K562 (cell line): ENCODE measurements at regions not wholly inside any gene's neighbourhood (a gene's known extent, or its start where the extent isn't known, plus 50 kb on each side); places are given as distances from the start of the nearest gene placed in this dataset.

Source experiments
- ATAC-seq: fragments of 200-7000 bp; cut with Tn5 transposase; 3 replicates; pipeline ENCODE4 v1.9.1; 2020; ENCODE audit warnings: moderate library complexity
- BruUV-seq: library from RNA; stranded (reverse); fragments of 400-500 nt; replicated peaks from 2 replicates; lab custom pipeline; 2021; lab: Mats Ljungman, UMichigan
- CTCF ChIA-PET: fragments of 300-600 bp; formaldehyde crosslinking; extraction: SDS; loops from one replicate; lab custom pipeline; 2021; ENCODE audit warnings: low intra/inter-chr PET ratio; lab: Yijun Ruan, JAX
- POLR2A ChIA-PET: fragments of 300-600, 350-650 bp; sonication (Branson Sonifier 250); formaldehyde crosslinking; extraction: SDS; loops from one replicate; lab custom pipeline; 2021; ENCODE audit warnings: antibody characterized with exemption, inconsistent platforms; lab: Yijun Ruan, JAX
- DNase-seq, 4 experiments: peaks; one replicate each; pipeline versions ENCODE4 v3.0.0 to v3.0.0-alpha.2; 2011 to 2018; ENCODE audit warnings: low spot score in 3 of 4, mixed read lengths in 3 of 4; ENCODE audit errors: extremely low read depth in 1 of 4
- FAIRE-seq: peaks from 2 replicates; lab custom pipeline; 2011; peaks lifted over from hg19 to GRCh38; lab: Jason Lieb, UNC
- H2AFZ ChIP-seq: 2 replicates; pipeline ENCODE4 v1.6.0; 2011; ENCODE audit warnings: low read depth, low read length, control low read depth, inconsistent platforms
- H3K27ac ChIP-seq: fragments of 200-600 bp; 3 replicates; pipeline ENCODE4 v1.8.0; 2011; ENCODE audit warnings: low read depth, mild to moderate bottlenecking, control low read depth, inconsistent platforms, low read length, moderate library complexity, mixed read lengths; ENCODE audit errors: extremely low read depth
- H3K27me3 ChIP-seq, 2 experiments: fragments of 300-600 bp in 1 of 2; 2 replicates in 1 of 2; 3 replicates in 1 of 2; pipeline versions ENCODE4 v1.6.0 to v1.8.0; 2011; ENCODE audit warnings: inconsistent platforms in 2 of 2, low read length in 2 of 2, mild to moderate bottlenecking in 1 of 2, mixed read lengths in 1 of 2, moderate library complexity in 1 of 2; ENCODE audit not compliant: control insufficient read depth in 2 of 2, insufficient read depth in 2 of 2
- H3K36me3 ChIP-seq: fragments of 300-600 bp; 3 replicates; pipeline ENCODE4 v1.8.0; 2011; ENCODE audit warnings: mild to moderate bottlenecking, low read length, inconsistent platforms; ENCODE audit not compliant: control insufficient read depth, insufficient read depth
- H3K4me1 ChIP-seq, 2 experiments: fragments of 200-600 bp in 1 of 2; replicated peaks in 1 of 2; 2 replicates in 1 of 2; 3 replicates in 1 of 2; pipeline versions ENCODE4 v1.5.1 to v1.8.0; 2011; ENCODE audit warnings: inconsistent platforms in 2 of 2, low read length in 2 of 2, mild to moderate bottlenecking in 1 of 2, mixed read lengths in 1 of 2, moderate library complexity in 1 of 2; ENCODE audit not compliant: control insufficient read depth in 2 of 2, insufficient read depth in 2 of 2
- H3K4me2 ChIP-seq: 2 replicates; pipeline ENCODE4 v1.6.1; 2011; ENCODE audit warnings: low read length, control low read depth, inconsistent platforms, mixed read lengths; ENCODE audit not compliant: insufficient read depth
- H3K4me3 ChIP-seq: fragments of 200-600 bp; sonication (generic), shearing (Covaris generic); 2 replicates; pipeline ENCODE4 v1.5.1; 2016; ENCODE audit warnings: control low read depth, inconsistent platforms
- H3K79me2 ChIP-seq: fragments of 200-600 bp; 3 replicates; pipeline ENCODE4 v1.8.0; 2011; ENCODE audit warnings: low read length, inconsistent platforms; ENCODE audit not compliant: control insufficient read depth, insufficient read depth
- H3K9ac ChIP-seq, 2 experiments: 2 replicates each; pipeline versions ENCODE4 v1.6.0 to v1.6.1; 2011; ENCODE audit warnings: low read depth in 2 of 2, low read length in 2 of 2, control low read depth in 1 of 2, inconsistent platforms in 1 of 2, mild to moderate bottlenecking in 1 of 2, mixed read lengths in 1 of 2; ENCODE audit not compliant: insufficient read depth in 1 of 2
- H3K9me1 ChIP-seq: one replicate; pipeline ENCODE4 v1.6.0; 2011; ENCODE audit warnings: inconsistent platforms, mild to moderate bottlenecking, low read length, moderate library complexity; ENCODE audit not compliant: control insufficient read depth, insufficient read depth
- H3K9me3 ChIP-seq: replicated peaks from 2 replicates; pipeline ENCODE4 v1.5.1; 2011; ENCODE audit warnings: low read depth, low read length, inconsistent platforms; ENCODE audit not compliant: control insufficient read depth, insufficient read depth
- H4K20me1 ChIP-seq: replicated peaks from 2 replicates; pipeline ENCODE4 v1.6.1; 2011; ENCODE audit warnings: low read length, inconsistent platforms, mixed read lengths; ENCODE audit not compliant: control insufficient read depth, insufficient read depth
- CCAR2 ChIP-seq: fragments of 200-400 bp; formaldehyde crosslinking; IDR thresholded peaks from 2 replicates; pipeline ENCODE4 v1.6.1; 2017; ENCODE audit warnings: mild to moderate bottlenecking, low read depth, low read length
- CHCHD3 ChIP-seq: fragments of 250-450 bp; sonication (Bioruptor Pico); IDR thresholded peaks from 2 replicates; pipeline ENCODE4 v2.1.2; 2022; ENCODE audit warnings: mild to moderate bottlenecking
- FOXA1 ChIP-seq: fragments of 450-650 bp; IDR thresholded peaks from 2 replicates; pipeline ENCODE4 v1.6.1; 2016; ENCODE audit warnings: mild to moderate bottlenecking, borderline replicate concordance
- GABPB2 ChIP-seq: fragments of 250-450 bp; sonication (Bioruptor Pico); conservative IDR thresholded peaks from 2 replicates; pipeline ENCODE4 v1.5.1; 2021; ENCODE audit warnings: mild to moderate bottlenecking
- GTF2B ChIP-seq: IDR thresholded peaks from 2 replicates; pipeline ENCODE4 v1.6.1; 2011; ENCODE audit not compliant: insufficient read length; ENCODE audit errors: extremely low read depth
- HES1 ChIP-seq: fragments of 450-650 bp; IDR thresholded peaks from 2 replicates; pipeline ENCODE4 v1.6.1; 2016; ENCODE audit warnings: low read depth, mild to moderate bottlenecking, moderate library complexity
- HNRNPLL ChIP-seq: fragments of 200-400 bp; formaldehyde crosslinking; IDR thresholded peaks from 2 replicates; pipeline ENCODE4 v1.6.1; 2017; ENCODE audit warnings: low read length, low read depth, mild to moderate bottlenecking; ENCODE audit not compliant: poor library complexity, severe bottlenecking
- KAT8 ChIP-seq: fragments of 450-650 bp; IDR thresholded peaks from 2 replicates; pipeline ENCODE4 v1.6.1; 2016; ENCODE audit warnings: low read depth, mild to moderate bottlenecking
- MBD1 ChIP-seq: fragments of 250-450 bp; sonication (Bioruptor Pico); IDR thresholded peaks from 2 replicates; pipeline ENCODE4 v1.8.0; 2022; ENCODE audit warnings: inconsistent platforms
- NCOA4 ChIP-seq: fragments of 450-650 bp; IDR thresholded peaks from 2 replicates; pipeline ENCODE4 v1.6.1; 2018; ENCODE audit warnings: mild to moderate bottlenecking; ENCODE audit not compliant: partially characterized antibody
- NONO ChIP-seq, 2 experiments: fragments of 200-400 bp in 1 of 2; fragments of 450-650 bp in 1 of 2; formaldehyde crosslinking in 1 of 2; IDR thresholded peaks; 2 replicates each; pipeline ENCODE4 v1.6.1; 2017; ENCODE audit warnings: low read depth in 2 of 2, mild to moderate bottlenecking in 2 of 2, moderate library complexity in 2 of 2, low read length in 1 of 2
- TCF7L2 ChIP-seq: fragments of 150-350 bp; IDR thresholded peaks from 2 replicates; pipeline ENCODE4 v1.6.1; 2016; ENCODE audit warnings: low read depth, mild to moderate bottlenecking, low read length, moderate library complexity
- YY1 ChIP-seq, 3 experiments: IDR thresholded peaks; 2 replicates each; pipeline ENCODE4 v1.6.1; 2011; ENCODE audit warnings: low read length in 2 of 3, mild to moderate bottlenecking in 2 of 3, moderate library complexity in 2 of 3, borderline replicate concordance in 1 of 3, control low read depth in 1 of 3, low read depth in 1 of 3; ENCODE audit not compliant: insufficient read depth in 3 of 3, insufficient replicate concordance in 2 of 3, control insufficient read depth in 1 of 3, insufficient read length in 1 of 3; ENCODE audit errors: extremely low read depth in 1 of 3
- ZBTB34 ChIP-seq: fragments of 250-450 bp; sonication (Bioruptor Pico); IDR thresholded peaks from 2 replicates; pipeline ENCODE4 v1.8.0; 2021; ENCODE audit warnings: mild to moderate bottlenecking, moderate library complexity
- ZFP36 ChIP-seq: fragments of 150-350 bp; IDR thresholded peaks from 2 replicates; pipeline ENCODE4 v1.6.1; 2018; ENCODE audit warnings: low read length, low read depth; ENCODE audit not compliant: partially characterized antibody
- ZNF655 ChIP-seq: fragments of 250-450 bp; sonication (Bioruptor Pico); IDR thresholded peaks from 2 replicates; pipeline ENCODE4 v1.5.0; 2021
- ZNF77 ChIP-seq: fragments of 250-450 bp; sonication (Bioruptor Pico); IDR thresholded peaks from 2 replicates; pipeline ENCODE4 v1.5.0; 2020
- ZNF79 ChIP-seq: fragments of 250-450 bp; sonication (Bioruptor Pico); IDR thresholded peaks from 2 replicates; pipeline ENCODE4 v1.4.0; 2020; ENCODE audit warnings: low read depth, mild to moderate bottlenecking, moderate library complexity
- in situ Hi-C: fragments of 300-500 bp; cut with MboI; formaldehyde crosslinking; loops from 4 replicates; pipeline ENCODE4 v1.15.0; 2018; ENCODE audit warnings: inconsistent platforms, mixed read lengths
- intact Hi-C: fragments of 100-400 bp; cut with micrococcal nuclease; formaldehyde crosslinking; loops from 2 replicates; pipeline ENCODE4 v1.14.2; 2022

- intact Hi-C loops, result no loop called here
- POLR2A ChIA-PET, result no interaction called here
- no peaks in the 10 kb centered on the region for H3K27me3 ChIP-seq
- no peak for TF ChIP-seq NCOA4
- no peak for TF ChIP-seq ZNF77 (CRISPR knock-in tag)
- TF ChIP-seq NONO (IDR thresholded peaks at IDR 0.05; ENCODE audit: low read depth in 2 of 2, low read length in 1 of 2), result no peak
- no peak for TF ChIP-seq CHCHD3 (CRISPR knock-in tag)
- no peak for TF ChIP-seq FOXA1
- TF ChIP-seq ZNF655, result no peak
- TF ChIP-seq MBD1 (CRISPR knock-in tag), result no peak
- no peak for TF ChIP-seq GABPB2 (CRISPR knock-in tag)
- no peak for TF ChIP-seq HES1
- no peak for TF ChIP-seq HNRNPLL
- TF ChIP-seq ZBTB34 (CRISPR knock-in tag), result no peak
- TF ChIP-seq ZNF79 (CRISPR knock-in tag), result no peak
- no peak for TF ChIP-seq KAT8
- TF ChIP-seq TCF7L2, result no peak
- TF ChIP-seq CCAR2, result no peak
- no peak for TF ChIP-seq GTF2B
- no peak for TF ChIP-seq ZFP36
- no peak for TF ChIP-seq YY1 (IDR thresholded peaks at IDR 0.05; ENCODE audit: borderline replicate concordance in 1 of 3, control insufficient read depth in 1 of 3, extremely low read depth in 1 of 3, insufficient read depth in 3 of 3, insufficient read length in 1 of 3, insufficient replicate concordance in 2 of 3, low read depth in 1 of 3, low read length in 2 of 3)
- H3K4me3 ChIP-seq, result no peak overlapping the region
- DNase-seq, result no peak
- no TSS peak for BruUV-seq
- H3K9ac ChIP-seq, result no peak overlapping the region
- CTCF ChIA-PET, result no interaction called here
- H3K4me2 ChIP-seq, result no peak overlapping the region
- H3K27ac ChIP-seq, result no peak overlapping the region
- H2AFZ ChIP-seq, result no peak overlapping the region
- H3K4me1 ChIP-seq, result no peaks in the 10 kb centered on the region
- in situ Hi-C loops, result no loop called here
- no peaks in the 10 kb centered on the region for H3K9me1 ChIP-seq
- H3K79me2 ChIP-seq, result no peaks in the 10 kb centered on the region
- no peaks in the 10 kb centered on the region for H3K9me3 ChIP-seq
- no peaks in the 10 kb centered on the region for H4K20me1 ChIP-seq
- no peak for FAIRE-seq
- no peaks in the 10 kb centered on the region for H3K36me3 ChIP-seq
- no peak for ATAC-seq
Measured at GRCh38 chr18:68267583-68267982, 447.3 kb downstream of the TMX3 start.
